ENCODE measurements at regions not wholly inside any gene's neighbourhood (a gene's known extent, or its start where the extent isn't known, plus 50 kb on each side); places are given as distances from the start of the nearest gene placed in this dataset.

DNA sequence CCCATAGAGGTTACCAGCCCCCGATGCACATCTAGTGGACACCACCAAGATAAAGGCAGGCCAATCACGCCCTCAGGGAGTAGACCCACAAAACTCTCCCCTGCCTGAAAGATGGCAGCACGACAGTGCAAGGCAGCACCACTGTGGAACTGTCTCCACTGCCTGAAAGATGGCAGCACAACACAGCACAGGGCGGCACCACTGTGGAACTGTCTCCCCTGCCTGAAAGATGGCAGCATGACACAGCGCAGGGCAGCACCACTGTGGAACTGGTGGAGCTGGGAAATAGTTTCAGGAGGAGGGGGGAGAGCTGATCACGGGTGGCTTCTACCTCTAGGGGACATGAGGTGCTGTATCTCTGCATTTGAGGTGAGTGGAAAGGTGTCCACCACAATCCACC is 340.4 kb upstream of the FRG1 start:
- no peak for TF ChIP-seq POLR2A (IDR thresholded peaks at IDR 0.05)
- TF ChIP-seq, protein P1, sequence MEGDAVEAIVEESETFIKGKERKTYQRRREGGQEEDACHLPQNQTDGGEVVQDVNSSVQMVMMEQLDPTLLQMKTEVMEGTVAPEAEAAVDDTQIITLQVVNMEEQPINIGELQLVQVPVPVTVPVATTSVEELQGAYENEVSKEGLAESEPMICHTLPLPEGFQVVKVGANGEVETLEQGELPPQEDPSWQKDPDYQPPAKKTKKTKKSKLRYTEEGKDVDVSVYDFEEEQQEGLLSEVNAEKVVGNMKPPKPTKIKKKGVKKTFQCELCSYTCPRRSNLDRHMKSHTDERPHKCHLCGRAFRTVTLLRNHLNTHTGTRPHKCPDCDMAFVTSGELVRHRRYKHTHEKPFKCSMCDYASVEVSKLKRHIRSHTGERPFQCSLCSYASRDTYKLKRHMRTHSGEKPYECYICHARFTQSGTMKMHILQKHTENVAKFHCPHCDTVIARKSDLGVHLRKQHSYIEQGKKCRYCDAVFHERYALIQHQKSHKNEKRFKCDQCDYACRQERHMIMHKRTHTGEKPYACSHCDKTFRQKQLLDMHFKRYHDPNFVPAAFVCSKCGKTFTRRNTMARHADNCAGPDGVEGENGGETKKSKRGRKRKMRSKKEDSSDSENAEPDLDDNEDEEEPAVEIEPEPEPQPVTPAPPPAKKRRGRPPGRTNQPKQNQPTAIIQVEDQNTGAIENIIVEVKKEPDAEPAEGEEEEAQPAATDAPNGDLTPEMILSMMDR (IDR thresholded peaks at IDR 0.05 in 8 of 11, conservative IDR thresholded peaks at IDR 0.05 in 3 of 11), result no peak
- no peak for TF ChIP-seq POLR2AphosphoS5 (IDR thresholded peaks at IDR 0.05)

Measured in spleen (tissue), 7 donors.